Mesendoderm (in vitro differentiated cells): ENCODE measurements at regions not wholly inside any gene's neighbourhood (a gene's known extent, or its start where the extent isn't known, plus 50 kb on each side); places are given as distances from the start of the nearest gene placed in this dataset.
"Not testable (repeated sequence)": the region's sequence is repeated elsewhere in the genome, so short reads cannot be mapped to it uniquely, and the experiment has no call there.

ENCODE experiments used
- DNase-seq: peaks from one replicate; pipeline ENCODE4 v3.0.0; 2013
- H2AK5ac ChIP-seq: 2 replicates; pipeline ENCODE4 v1.6.1; 2013; ENCODE audit warnings: low read length, inconsistent platforms
- H2BK120ac ChIP-seq: 2 replicates; pipeline ENCODE4 v1.6.1; 2013; ENCODE audit warnings: low read depth, mild to moderate bottlenecking, low read length, moderate library complexity, mixed read lengths
- H2BK15ac ChIP-seq: replicated peaks from 2 replicates; pipeline ENCODE4 v1.6.1; 2013; ENCODE audit warnings: low read depth, mild to moderate bottlenecking, moderate library complexity
- H2BK5ac ChIP-seq: 2 replicates; pipeline ENCODE4 v1.6.1; 2013; ENCODE audit warnings: low read length, inconsistent platforms
- H3K18ac ChIP-seq: 2 replicates; pipeline ENCODE4 v1.6.1; 2013; ENCODE audit warnings: mild to moderate bottlenecking, low read length, mixed read lengths
- H3K23ac ChIP-seq: one replicate; pipeline ENCODE4 v1.6.1; 2013; ENCODE audit warnings: low read length
- H3K27ac ChIP-seq: 2 replicates; pipeline ENCODE4 v1.5.1; 2013; ENCODE audit warnings: low read depth, mild to moderate bottlenecking, inconsistent platforms, low read length, moderate library complexity
- H3K27me3 ChIP-seq: 2 replicates; pipeline ENCODE4 v1.6.1; 2013; ENCODE audit warnings: low read length, control low read depth, mild to moderate bottlenecking, inconsistent platforms; ENCODE audit not compliant: insufficient read depth, poor library complexity
- H3K36me3 ChIP-seq: 2 replicates; pipeline ENCODE4 v1.6.1; 2013; ENCODE audit warnings: low read length, inconsistent platforms; ENCODE audit not compliant: control insufficient read depth, insufficient read depth
- H3K4ac ChIP-seq: one replicate; pipeline ENCODE4 v1.6.1; 2013; ENCODE audit warnings: low read depth, mild to moderate bottlenecking, low read length, moderate library complexity
- H3K4me1 ChIP-seq: 2 replicates; pipeline ENCODE4 v1.6.1; 2013; ENCODE audit warnings: low read depth, low read length, inconsistent platforms; ENCODE audit not compliant: control insufficient read depth
- H3K4me2 ChIP-seq: 2 replicates; pipeline ENCODE4 v1.6.1; 2013; ENCODE audit warnings: low read length
- H3K4me3 ChIP-seq: 2 replicates; pipeline ENCODE4 v1.5.1; 2013; ENCODE audit warnings: mild to moderate bottlenecking, low read length
- H3K56ac ChIP-seq: one replicate; pipeline ENCODE4 v1.6.1; 2013; ENCODE audit warnings: low read length
- H3K79me1 ChIP-seq: 2 replicates; pipeline ENCODE4 v1.6.1; 2013; ENCODE audit warnings: low read length, inconsistent platforms
- H3K79me2 ChIP-seq: 2 replicates; pipeline ENCODE4 v1.6.1; 2013; ENCODE audit warnings: mild to moderate bottlenecking, low read length; ENCODE audit not compliant: control insufficient read depth, insufficient read depth
- H3K9ac ChIP-seq: 2 replicates; pipeline ENCODE4 v1.6.1; 2013; ENCODE audit warnings: low read length, inconsistent platforms
- H4K5ac ChIP-seq: one replicate; pipeline ENCODE4 v1.6.1; 2013; ENCODE audit warnings: low read length
- H4K8ac ChIP-seq: one replicate; pipeline ENCODE4 v1.6.1; 2013; ENCODE audit warnings: low read depth, mild to moderate bottlenecking, control low read depth, low read length, moderate library complexity
- WGBS: extraction: QIAGEN DNeasy Blood & Tissue Kit; methylation state at CpG from one replicate; pipeline ENCODE4 v1.1.7; 2013; ENCODE audit warnings: low lambda C conversion rate, missing lambda C conversion rate; ENCODE audit not compliant: insufficient coverage; ENCODE audit errors: extremely low coverage; 5-methylcytosine and 5-hydroxymethylcytosine counted together

DNA sequence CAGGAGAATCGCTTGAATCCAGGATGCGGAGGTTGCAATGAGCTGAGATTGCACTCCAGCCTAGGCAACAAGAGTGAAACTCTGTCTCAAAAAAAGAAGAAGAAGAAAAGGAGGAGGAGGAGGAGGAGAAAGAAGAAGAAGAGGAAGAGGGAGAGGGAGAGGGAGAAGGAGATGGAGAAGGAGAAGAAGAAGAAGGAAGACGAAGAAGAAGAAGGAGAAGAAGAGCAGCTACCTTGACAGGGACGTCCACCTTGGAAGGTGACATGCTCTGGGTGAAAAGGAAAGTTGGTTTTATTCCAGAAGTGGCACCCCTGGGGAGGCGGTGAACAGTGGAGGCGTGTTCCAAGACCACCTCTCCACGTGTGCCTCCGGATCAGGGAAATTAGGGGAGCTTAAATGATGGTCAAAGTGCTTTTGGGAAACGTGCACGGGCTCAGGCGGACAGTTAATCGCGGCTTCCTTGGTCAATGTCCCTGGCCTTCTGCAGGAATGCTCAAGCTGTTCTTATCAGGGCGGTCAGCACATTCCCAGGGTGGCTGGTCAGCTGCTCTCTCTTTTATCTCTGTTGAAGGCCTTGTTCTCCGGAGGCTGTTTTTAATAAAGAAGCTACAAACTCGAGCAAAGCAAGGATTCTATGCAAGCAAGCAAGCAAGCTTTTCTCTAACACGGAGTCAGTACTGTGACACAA lies 78.9 kb upstream of the PEG3 start:
- Histone ChIP-seq H3K4ac (no peak overlapping the region), H3K4me2 (no peak overlapping the region), H3K27me3 (no peaks in the 10 kb centered on the region), H3K79me1 (no peaks in the 10 kb centered on the region), H3K27ac (no peak overlapping the region), H3K56ac (no peak overlapping the region), H4K5ac (no peak overlapping the region), H2AK5ac (no peak overlapping the region), H3K4me3 (no peak overlapping the region), H2BK120ac (no peak overlapping the region), H3K79me2 (no peaks in the 10 kb centered on the region), H4K8ac (no peak overlapping the region), H3K18ac (no peak overlapping the region), H3K23ac (no peak overlapping the region), H2BK15ac (no peak overlapping the region), H3K4me1 (no peaks in the 10 kb centered on the region), H3K9ac (no peak overlapping the region), H2BK5ac (no peak overlapping the region), H3K36me3 (no peaks in the 10 kb centered on the region)
- WGBS, result no CpG with 5 or more reads among the region's 17 CpGs
- DNase-seq, result no peak

DNA sequence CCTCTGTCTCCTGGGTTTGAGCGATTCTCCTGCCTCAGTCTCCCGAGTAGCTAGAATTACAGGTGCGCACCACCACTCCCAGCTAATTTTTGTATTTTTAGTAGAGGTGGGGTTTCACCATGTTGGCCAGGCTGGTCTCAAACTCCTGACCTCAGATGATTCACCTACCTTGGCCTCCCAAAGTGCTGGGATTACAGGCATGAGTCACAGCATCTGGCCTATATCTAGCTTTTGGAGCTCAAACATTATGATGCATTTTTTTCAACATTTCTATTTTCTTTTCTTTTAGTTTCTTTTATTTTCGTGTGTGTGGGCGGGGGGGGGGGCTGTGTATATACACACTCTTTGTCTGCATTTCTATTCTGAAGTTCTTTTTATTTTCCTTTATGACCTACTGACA lies 85.6 kb upstream of the PEG3 start:
- not testable (repeated sequence) for H4K8ac ChIP-seq, H2BK15ac ChIP-seq, H3K4me3 ChIP-seq, H3K27ac ChIP-seq, H3K79me2 ChIP-seq, H2BK5ac ChIP-seq, H3K4me1 ChIP-seq, H3K79me1 ChIP-seq, H3K36me3 ChIP-seq, H3K4ac ChIP-seq, H2BK120ac ChIP-seq, H3K56ac ChIP-seq, H3K23ac ChIP-seq, H2AK5ac ChIP-seq, H3K27me3 ChIP-seq, H4K5ac ChIP-seq, H3K18ac ChIP-seq, H3K9ac ChIP-seq, DNase-seq, H3K4me2 ChIP-seq
- no CpG with 5 or more reads among the region's 5 CpGs for WGBS

DNA sequence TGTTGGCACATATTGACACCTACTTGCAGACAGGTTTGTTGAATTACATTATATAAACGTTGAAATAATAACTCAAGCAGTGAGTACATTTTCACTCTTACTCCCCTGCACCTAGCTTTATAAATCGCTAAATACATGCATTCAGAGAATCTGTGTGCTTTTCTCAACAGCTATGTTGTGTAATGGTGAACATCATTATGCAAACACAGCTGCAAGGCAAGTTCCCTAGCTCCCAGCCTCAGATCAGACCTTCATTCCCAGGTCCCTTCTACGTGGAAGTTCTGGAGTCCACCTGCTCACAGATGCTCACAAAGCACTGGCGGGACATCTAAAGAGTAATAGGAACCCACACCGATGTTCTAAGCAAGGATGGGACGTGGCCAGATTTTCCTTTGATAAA lies 86.8 kb upstream of the PEG3 start:
- no peak for DNase-seq
- WGBS, result no CpG with 5 or more reads among the region's 6 CpGs
- no peak overlapping the region for H2BK120ac ChIP-seq

DNA sequence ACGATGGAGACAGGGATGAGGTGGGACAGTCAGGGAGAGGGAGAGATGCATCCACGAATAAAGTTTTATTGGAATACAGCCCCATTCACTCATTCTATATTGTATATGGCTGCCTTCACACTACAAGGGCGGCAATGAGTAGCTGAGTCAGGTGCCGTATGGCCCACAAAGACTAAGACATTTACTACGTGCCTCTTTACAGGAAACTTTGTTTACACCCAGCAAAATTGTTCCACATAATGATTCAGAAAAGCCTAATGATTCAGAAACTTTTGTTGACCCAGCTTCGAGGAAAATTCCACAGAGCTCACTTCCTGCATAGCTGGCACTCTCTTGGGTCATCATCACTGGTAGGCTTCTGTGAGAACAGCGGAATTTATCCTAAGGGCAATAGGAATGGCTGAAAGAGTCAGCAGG lies 87.3 kb upstream of the PEG3 start:
- H3K4me1 ChIP-seq, result no peaks in the 10 kb centered on the region
- H3K27me3 ChIP-seq, result no peaks in the 10 kb centered on the region
- no peaks in the 10 kb centered on the region for H3K79me1 ChIP-seq
- H2BK120ac ChIP-seq, result no peak overlapping the region
- H3K23ac ChIP-seq, result no peak overlapping the region
- H3K27ac ChIP-seq, result no peak overlapping the region
- no peak overlapping the region for H3K4ac ChIP-seq
- no peak overlapping the region for H4K5ac ChIP-seq
- no peaks in the 10 kb centered on the region for H3K36me3 ChIP-seq
- H3K18ac ChIP-seq, result no peak overlapping the region
- no peak overlapping the region for H2BK15ac ChIP-seq
- WGBS, result no CpG with 5 or more reads among the region's 7 CpGs
- no peak overlapping the region for H2BK5ac ChIP-seq
- no peak overlapping the region for H4K8ac ChIP-seq
- H3K56ac ChIP-seq, result no peak overlapping the region
- H3K79me2 ChIP-seq, result no peaks in the 10 kb centered on the region
- no peak overlapping the region for H3K4me2 ChIP-seq
- no peak overlapping the region for H2AK5ac ChIP-seq
- DNase-seq, result no peak
- H3K9ac ChIP-seq, result no peak overlapping the region
- no peak overlapping the region for H3K4me3 ChIP-seq

More for the DNA sequence above, 86.8 kb upstream of the PEG3 start:
- Histone ChIP-seq H3K23ac (no peak overlapping the region), H3K27me3 (no peaks in the 10 kb centered on the region), H3K4ac (no peak overlapping the region), H3K4me1 (no peaks in the 10 kb centered on the region), H3K4me3 (no peak overlapping the region), H2BK15ac (no peak overlapping the region), H4K8ac (no peak overlapping the region), H3K4me2 (no peak overlapping the region), H4K5ac (no peak overlapping the region), H3K27ac (no peak overlapping the region), H2BK5ac (no peak overlapping the region), H3K36me3 (no peaks in the 10 kb centered on the region), H3K18ac (no peak overlapping the region), H3K9ac (no peak overlapping the region), H3K79me1 (no peaks in the 10 kb centered on the region), H2AK5ac (no peak overlapping the region), H3K79me2 (no peaks in the 10 kb centered on the region), H3K56ac (no peak overlapping the region)

DNA sequence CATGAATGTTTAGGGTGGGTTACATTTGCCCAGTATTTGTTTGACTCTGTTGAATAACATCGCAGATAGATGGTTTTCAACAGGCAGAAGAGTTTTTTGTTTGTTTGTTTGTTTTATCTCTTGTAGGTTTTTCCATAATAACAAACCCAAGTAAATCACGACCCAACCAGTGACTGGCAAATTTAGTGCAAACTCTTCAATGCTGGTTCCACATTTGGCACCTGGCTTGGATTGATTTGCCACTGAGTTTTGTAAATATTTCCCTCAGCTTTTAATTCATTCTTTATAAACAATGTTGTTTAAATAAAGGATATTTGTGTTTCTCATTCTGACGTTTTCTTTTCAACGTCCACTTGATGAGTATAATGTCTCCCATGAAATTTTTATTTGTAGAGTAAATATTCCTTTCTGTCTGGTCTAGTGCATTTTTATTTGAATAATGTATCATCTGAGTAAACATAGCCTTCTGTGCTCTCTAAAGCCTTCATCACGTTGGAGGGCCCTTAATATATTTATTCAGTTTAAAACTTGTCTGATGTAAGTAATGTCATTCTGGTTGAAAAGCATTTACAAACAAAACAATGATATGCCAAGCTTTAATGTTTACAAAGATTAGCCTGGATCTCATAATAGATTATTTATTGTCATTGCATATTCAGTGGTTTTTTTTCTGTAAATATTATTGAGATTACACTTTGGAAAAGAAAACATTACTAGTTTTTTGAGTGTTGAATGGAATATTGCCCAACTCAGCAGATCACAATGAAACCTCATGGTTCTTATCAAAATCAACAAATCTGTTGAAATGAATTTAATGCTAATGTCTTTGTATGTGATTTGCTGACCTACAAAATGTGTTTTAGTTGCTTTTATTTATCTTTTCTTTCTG lies 90.4 kb upstream of the PEG3 start:
- WGBS, result no CpG with 5 or more reads among the region's 5 CpGs
- Histone ChIP-seq H3K4ac (no peak overlapping the region), H3K36me3 (no peaks in the 10 kb centered on the region), H3K27me3 (no peaks in the 10 kb centered on the region), H3K56ac (no peak overlapping the region), H3K27ac (no peak overlapping the region), H3K18ac (no peak overlapping the region), H2BK15ac (no peak overlapping the region), H3K79me1 (no peaks in the 10 kb centered on the region), H4K8ac (no peak overlapping the region), H2BK120ac (no peak overlapping the region), H2BK5ac (no peak overlapping the region), H4K5ac (no peak overlapping the region), H2AK5ac (no peak overlapping the region), H3K23ac (no peak overlapping the region), H3K79me2 (no peaks in the 10 kb centered on the region), H3K4me3 (no peak overlapping the region), H3K4me2 (no peak overlapping the region), H3K9ac (no peak overlapping the region), H3K4me1 (no peaks in the 10 kb centered on the region)
- DNase-seq, result no peak
